ENCODE measurements at regions not wholly inside any gene's neighbourhood (a gene's known extent, or its start where the extent isn't known, plus 50 kb on each side); places are given as distances from the start of the nearest gene placed in this dataset.

GRCh38 chr5:3736926-3737325 lies 141.3 kb downstream of the IRX1 start:
- H3K27ac ChIP-seq (replicated peaks in 1 of 4): no peak overlapping the region
- H3K36me3 ChIP-seq: no peaks in the 10 kb centered on the region
- DNase-seq (ENCODE audit: extremely low spot score): no peak
- TF ChIP-seq CTCF (IDR thresholded peaks at IDR 0.05): no peak
- TF ChIP-seq POLR2A (IDR thresholded peaks at IDR 0.05; ENCODE audit: low read depth): no peak
- TF ChIP-seq POLR2AphosphoS5 (IDR thresholded peaks at IDR 0.05): no peak
- no peak for TF ChIP-seq EP300 (IDR thresholded peaks at IDR 0.05)
- no peak overlapping the region for H3K4me3 ChIP-seq
- WGBS: 74% methylated on average over 9 of the region's 9 CpGs
- H3K4me1 ChIP-seq: peaks cover 0 to 14% (median 10%) of the 10 kb centered on the region in 4 donors
- no peaks in the 10 kb centered on the region for H3K9me3 ChIP-seq
- intact Hi-C loops (cut with DNase I): no loop called here
- H3K27me3 ChIP-seq: no peaks in the 10 kb centered on the region

GRCh38 chr5:3738919-3739318 lies 143.3 kb downstream of the IRX1 start:
- H3K9me3 ChIP-seq: no peaks in the 10 kb centered on the region
- WGBS: 88% methylated on average over 3 of the region's 3 CpGs
- H3K27me3 ChIP-seq: no peaks in the 10 kb centered on the region
- H3K27ac ChIP-seq (replicated peaks in 1 of 4): no peak overlapping the region
- H3K4me1 ChIP-seq: peaks cover 0 to 14% (median 10%) of the 10 kb centered on the region in 4 donors
- H3K4me3 ChIP-seq: no peak overlapping the region
- intact Hi-C loops (cut with DNase I): no loop called here
- no peak for DNase-seq (ENCODE audit: extremely low spot score)
- H3K36me3 ChIP-seq: no peaks in the 10 kb centered on the region
- TF ChIP-seq CTCF (IDR thresholded peaks at IDR 0.05) (no peak), POLR2A (IDR thresholded peaks at IDR 0.05; ENCODE audit: low read depth) (no peak), EP300 (IDR thresholded peaks at IDR 0.05) (no peak), POLR2AphosphoS5 (IDR thresholded peaks at IDR 0.05) (no peak)

- intact Hi-C loops (cut with DNase I): no loop called here
- TF ChIP-seq CTCF (IDR thresholded peaks at IDR 0.05) (no peak), POLR2AphosphoS5 (IDR thresholded peaks at IDR 0.05) (no peak), EP300 (IDR thresholded peaks at IDR 0.05) (no peak), POLR2A (IDR thresholded peaks at IDR 0.05; ENCODE audit: low read depth) (no peak)
- Histone ChIP-seq H3K4me1 (peaks cover 0 to 14% (median 10%) of the 10 kb centered on the region in 4 donors), H3K9me3 (no peaks in the 10 kb centered on the region), H3K4me3 (no peak overlapping the region), H3K27me3 (no peaks in the 10 kb centered on the region), H3K27ac (replicated peaks in 1 of 4) (no peak overlapping the region), H3K36me3 (no peaks in the 10 kb centered on the region)
- no peak for DNase-seq (ENCODE audit: extremely low spot score)
- 67% methylated on average over 24 of the region's 27 CpGs for WGBS
Measured at GRCh38 chr5:3740546-3741373, 145.1 kb downstream of the IRX1 start.

GRCh38 chr5:3741374-3741770 lies 145.7 kb downstream of the IRX1 start:
- peaks cover 0 to 14% (median 10%) of the 10 kb centered on the region in 4 donors for H3K4me1 ChIP-seq
- no peaks in the 10 kb centered on the region for H3K36me3 ChIP-seq
- TF ChIP-seq POLR2A (IDR thresholded peaks at IDR 0.05; ENCODE audit: low read depth) (no peak), EP300 (IDR thresholded peaks at IDR 0.05) (no peak), CTCF (IDR thresholded peaks at IDR 0.05) (no peak), POLR2AphosphoS5 (IDR thresholded peaks at IDR 0.05) (no peak)
- intact Hi-C loops (cut with DNase I): no loop called here
- DNase-seq (ENCODE audit: extremely low spot score): no peak
- 42% methylated on average over 8 of the region's 8 CpGs for WGBS
- no peak overlapping the region for H3K4me3 ChIP-seq
- no peak overlapping the region for H3K27ac ChIP-seq (replicated peaks in 1 of 4)
- peaks cover 0 to 5% (median 0%) of the 10 kb centered on the region in 4 donors for H3K27me3 ChIP-seq
- no peaks in the 10 kb centered on the region for H3K9me3 ChIP-seq
